K562 (cell line): ENCODE measurements at regions not wholly inside any gene's neighbourhood (a gene's known extent, or its start where the extent isn't known, plus 50 kb on each side); places are given as distances from the start of the nearest gene placed in this dataset.

Source experiments
- ATAC-seq: fragments of 200-7000 bp; cut with Tn5 transposase; 3 replicates; pipeline ENCODE4 v1.9.1; 2020; ENCODE audit warnings: moderate library complexity
- BruUV-seq: library from RNA; stranded (reverse); fragments of 400-500 nt; replicated peaks from 2 replicates; lab custom pipeline; 2021; lab: Mats Ljungman, UMichigan
- CTCF ChIA-PET: fragments of 300-600 bp; formaldehyde crosslinking; extraction: SDS; loops from one replicate; lab custom pipeline; 2021; ENCODE audit warnings: low intra/inter-chr PET ratio; lab: Yijun Ruan, JAX
- POLR2A ChIA-PET: fragments of 300-600, 350-650 bp; sonication (Branson Sonifier 250); formaldehyde crosslinking; extraction: SDS; loops from one replicate; lab custom pipeline; 2021; ENCODE audit warnings: antibody characterized with exemption, inconsistent platforms; lab: Yijun Ruan, JAX
- DNase-seq, 4 experiments: peaks; one replicate each; pipeline versions ENCODE4 v3.0.0 to v3.0.0-alpha.2; 2011 to 2018; ENCODE audit warnings: low spot score in 3 of 4, mixed read lengths in 3 of 4; ENCODE audit errors: extremely low read depth in 1 of 4
- FAIRE-seq: peaks from 2 replicates; lab custom pipeline; 2011; peaks lifted over from hg19 to GRCh38; lab: Jason Lieb, UNC
- H2AFZ ChIP-seq: 2 replicates; pipeline ENCODE4 v1.6.0; 2011; ENCODE audit warnings: low read depth, low read length, control low read depth, inconsistent platforms
- H3K27ac ChIP-seq: fragments of 200-600 bp; 3 replicates; pipeline ENCODE4 v1.8.0; 2011; ENCODE audit warnings: low read depth, mild to moderate bottlenecking, control low read depth, inconsistent platforms, low read length, moderate library complexity, mixed read lengths; ENCODE audit errors: extremely low read depth
- H3K27me3 ChIP-seq, 2 experiments: fragments of 300-600 bp in 1 of 2; 2 replicates in 1 of 2; 3 replicates in 1 of 2; pipeline versions ENCODE4 v1.6.0 to v1.8.0; 2011; ENCODE audit warnings: inconsistent platforms in 2 of 2, low read length in 2 of 2, mild to moderate bottlenecking in 1 of 2, mixed read lengths in 1 of 2, moderate library complexity in 1 of 2; ENCODE audit not compliant: control insufficient read depth in 2 of 2, insufficient read depth in 2 of 2
- H3K36me3 ChIP-seq: fragments of 300-600 bp; 3 replicates; pipeline ENCODE4 v1.8.0; 2011; ENCODE audit warnings: mild to moderate bottlenecking, low read length, inconsistent platforms; ENCODE audit not compliant: control insufficient read depth, insufficient read depth
- H3K4me1 ChIP-seq, 2 experiments: fragments of 200-600 bp in 1 of 2; replicated peaks in 1 of 2; 2 replicates in 1 of 2; 3 replicates in 1 of 2; pipeline versions ENCODE4 v1.5.1 to v1.8.0; 2011; ENCODE audit warnings: inconsistent platforms in 2 of 2, low read length in 2 of 2, mild to moderate bottlenecking in 1 of 2, mixed read lengths in 1 of 2, moderate library complexity in 1 of 2; ENCODE audit not compliant: control insufficient read depth in 2 of 2, insufficient read depth in 2 of 2
- H3K4me2 ChIP-seq: 2 replicates; pipeline ENCODE4 v1.6.1; 2011; ENCODE audit warnings: low read length, control low read depth, inconsistent platforms, mixed read lengths; ENCODE audit not compliant: insufficient read depth
- H3K4me3 ChIP-seq: fragments of 200-600 bp; sonication (generic), shearing (Covaris generic); 2 replicates; pipeline ENCODE4 v1.5.1; 2016; ENCODE audit warnings: control low read depth, inconsistent platforms
- H3K79me2 ChIP-seq: fragments of 200-600 bp; 3 replicates; pipeline ENCODE4 v1.8.0; 2011; ENCODE audit warnings: low read length, inconsistent platforms; ENCODE audit not compliant: control insufficient read depth, insufficient read depth
- H3K9ac ChIP-seq, 2 experiments: 2 replicates each; pipeline versions ENCODE4 v1.6.0 to v1.6.1; 2011; ENCODE audit warnings: low read depth in 2 of 2, low read length in 2 of 2, control low read depth in 1 of 2, inconsistent platforms in 1 of 2, mild to moderate bottlenecking in 1 of 2, mixed read lengths in 1 of 2; ENCODE audit not compliant: insufficient read depth in 1 of 2
- H3K9me1 ChIP-seq: one replicate; pipeline ENCODE4 v1.6.0; 2011; ENCODE audit warnings: inconsistent platforms, mild to moderate bottlenecking, low read length, moderate library complexity; ENCODE audit not compliant: control insufficient read depth, insufficient read depth
- H3K9me3 ChIP-seq: replicated peaks from 2 replicates; pipeline ENCODE4 v1.5.1; 2011; ENCODE audit warnings: low read depth, low read length, inconsistent platforms; ENCODE audit not compliant: control insufficient read depth, insufficient read depth
- H4K20me1 ChIP-seq: replicated peaks from 2 replicates; pipeline ENCODE4 v1.6.1; 2011; ENCODE audit warnings: low read length, inconsistent platforms, mixed read lengths; ENCODE audit not compliant: control insufficient read depth, insufficient read depth
- ARID3A ChIP-seq: IDR thresholded peaks from 2 replicates; pipeline ENCODE4 v1.6.1; 2012; ENCODE audit warnings: low read depth, low read length, improper control_type of control experiment, borderline replicate concordance
- CAMTA2 ChIP-seq: fragments of 250-450 bp; sonication (Bioruptor Pico); conservative IDR thresholded peaks from 2 replicates; pipeline ENCODE4 v1.5.1; 2022
- CREB1 ChIP-seq, 2 experiments: sonication (generic) in 1 of 2; formaldehyde crosslinking in 1 of 2; IDR thresholded peaks; 2 replicates each; pipeline versions ENCODE4 v1.6.1 to v1.8.0; 2012 to 2022; ENCODE audit warnings: inconsistent platforms in 1 of 2, mild to moderate bottlenecking in 1 of 2, missing genetic modification reagents in 1 of 2, moderate library complexity in 1 of 2
- ELK3 ChIP-seq: fragments of 450-650 bp; formaldehyde crosslinking; IDR thresholded peaks from 2 replicates; pipeline ENCODE4 v1.4.0; 2020; ENCODE audit warnings: mild to moderate bottlenecking
- ETS1 ChIP-seq: conservative IDR thresholded peaks from 2 replicates; pipeline ENCODE4 v1.6.1; 2011; ENCODE audit warnings: low read depth, mild to moderate bottlenecking, low read length; ENCODE audit not compliant: control insufficient read depth
- HSF4 ChIP-seq: fragments of 250-450 bp; sonication (Bioruptor Pico); IDR thresholded peaks from 2 replicates; pipeline ENCODE4 v2.1.2; 2022; ENCODE audit warnings: mild to moderate bottlenecking, moderate library complexity, borderline replicate concordance
- MCM5 ChIP-seq: fragments of 450-650 bp; IDR thresholded peaks from 2 replicates; pipeline ENCODE4 v1.6.1; 2016; ENCODE audit warnings: low read depth
- MTF1 ChIP-seq: fragments of 250-450 bp; sonication (Bioruptor Pico); IDR thresholded peaks from 2 replicates; pipeline ENCODE4 v1.9.0; 2021; ENCODE audit warnings: moderate library complexity, mild to moderate bottlenecking, inconsistent platforms, borderline replicate concordance
- NR1H2 ChIP-seq: sonication (generic); formaldehyde crosslinking; IDR thresholded peaks from 2 replicates; pipeline ENCODE4 v1.4.0; 2020; ENCODE audit warnings: mild to moderate bottlenecking, missing genetic modification reagents
- STAT5A ChIP-seq: IDR thresholded peaks from 2 replicates; pipeline ENCODE4 v1.6.1; 2012; ENCODE audit warnings: low read length, inconsistent platforms, borderline replicate concordance
- TFAM ChIP-seq: fragments of 250-450 bp; sonication (Bioruptor Pico); conservative IDR thresholded peaks from 2 replicates; pipeline ENCODE4 v1.5.0; 2021; ENCODE audit warnings: mild to moderate bottlenecking, moderate library complexity
- TOE1 ChIP-seq, 2 experiments: fragments of 450-650 bp in 1 of 2; sonication (generic) in 1 of 2; formaldehyde crosslinking in 1 of 2; IDR thresholded peaks; 2 replicates each; pipeline versions ENCODE4 v1.7.1 to v1.8.0; 2016 to 2022; ENCODE audit warnings: borderline replicate concordance in 2 of 2, mild to moderate bottlenecking in 2 of 2, antibody characterized with exemption in 1 of 2, inconsistent platforms in 1 of 2, low read depth in 1 of 2, missing genetic modification reagents in 1 of 2, moderate library complexity in 1 of 2
- ZNF384 ChIP-seq: IDR thresholded peaks from 2 replicates; pipeline ENCODE4 v1.6.1; 2012; ENCODE audit warnings: low read depth, low read length, improper control_type of control experiment
- ZNF436 ChIP-seq: fragments of 250-450, 450-650 bp; sonication (Bioruptor Pico); formaldehyde crosslinking; IDR thresholded peaks from 2 replicates; pipeline ENCODE4 v1.7.0; 2020; ENCODE audit warnings: mild to moderate bottlenecking
- ZNF518B ChIP-seq: fragments of 250-450 bp; sonication (Bioruptor Pico); IDR thresholded peaks from 2 replicates; pipeline ENCODE4 v1.5.0; 2021; ENCODE audit warnings: mild to moderate bottlenecking, moderate library complexity
- WGBS: fragments of 100-300 bp; shearing (Covaris generic); methylation state at CpG from one replicate; pipeline ENCODE4 v1.1.6; 2016; ENCODE audit warnings: low coverage, mixed read lengths; ENCODE audit not compliant: insufficient coverage; ENCODE audit errors: missing lambda C conversion rate; 5-methylcytosine and 5-hydroxymethylcytosine counted together
- in situ Hi-C: fragments of 300-500 bp; cut with MboI; formaldehyde crosslinking; loops from 4 replicates; pipeline ENCODE4 v1.15.0; 2018; ENCODE audit warnings: inconsistent platforms, mixed read lengths
- intact Hi-C: fragments of 100-400 bp; cut with micrococcal nuclease; formaldehyde crosslinking; loops from 2 replicates; pipeline ENCODE4 v1.14.2; 2022

- no peak for TF ChIP-seq MTF1 (CRISPR knock-in tag)
- TF ChIP-seq ETS1, result no peak
- no peak for TF ChIP-seq ZNF518B (CRISPR knock-in tag)
- no peak for TF ChIP-seq TFAM (CRISPR knock-in tag)
- no peak for TF ChIP-seq ZNF384
- no peak for TF ChIP-seq CAMTA2 (CRISPR knock-in tag)
Observed at GRCh38 chr9:106450549-106450948, 412.4 kb upstream of the ZNF462 start (continued).

GRCh38 chr9:106451223-106451622 is 411.7 kb upstream of the ZNF462 start:
- no peaks in the 10 kb centered on the region for H4K20me1 ChIP-seq
- intact Hi-C loops, result no loop called here
- ChIA-PET CTCF (no interaction called here), POLR2A (no interaction called here)
- H3K9me3 ChIP-seq, result no peaks in the 10 kb centered on the region
- H3K4me2 ChIP-seq, result no peak overlapping the region
- H3K27me3 ChIP-seq, result no peaks in the 10 kb centered on the region
- DNase-seq (no peak), ATAC-seq (no peak), FAIRE-seq (no peak)
- no peaks in the 10 kb centered on the region for H3K79me2 ChIP-seq
- H3K4me3 ChIP-seq, result no peak overlapping the region
- in situ Hi-C loops, result no loop called here
- no peak overlapping the region for H2AFZ ChIP-seq
- 0% methylated on average over 1 of the region's 1 CpG for WGBS
- H3K9ac ChIP-seq, result no peak overlapping the region
- no peak overlapping the region for H3K27ac ChIP-seq
- H3K4me1 ChIP-seq, result no peaks in the 10 kb centered on the region
- no TSS peak for BruUV-seq
- no peaks in the 10 kb centered on the region for H3K9me1 ChIP-seq
- H3K36me3 ChIP-seq, result no peaks in the 10 kb centered on the region
- no peak for TF ChIP-seq MCM5
- no peak for TF ChIP-seq STAT5A
- no peak for TF ChIP-seq NR1H2 (CRISPR knock-in tag)
- TF ChIP-seq CREB1 (IDR thresholded peaks at IDR 0.05), result no peak
- no peak for TF ChIP-seq CREB1 (CRISPR knock-in tag; IDR thresholded peaks at IDR 0.05)
- no peak for TF ChIP-seq HSF4
- no peak for TF ChIP-seq ZNF436 (CRISPR knock-in tag)
- no peak for TF ChIP-seq TOE1 (IDR thresholded peaks at IDR 0.05; ENCODE audit: borderline replicate concordance)
- TF ChIP-seq TOE1 (CRISPR knock-in tag; IDR thresholded peaks at IDR 0.05; ENCODE audit: borderline replicate concordance, low read depth), result no peak
- no peak for TF ChIP-seq ELK3
- TF ChIP-seq ARID3A, result no peak
